Parathyroid adenoma (tissue), 2 donors: ENCODE measurements at regions not wholly inside any gene's neighbourhood (a gene's known extent, or its start where the extent isn't known, plus 50 kb on each side); places are given as distances from the start of the nearest gene placed in this dataset.

Experiments
- H2AFZ ChIP-seq: fragments of 300-600 bp; sonication (generic); one replicate; pipeline ENCODE4 v1.7.0; 2017; ENCODE audit warnings: antibody characterized with exemption, mild to moderate bottlenecking
- H3K27ac ChIP-seq: fragments of 300-600 bp; sonication (generic); one replicate; pipeline ENCODE4 v1.7.0; 2017
- H3K27me3 ChIP-seq: fragments of 300-600 bp; sonication (generic); one replicate; pipeline ENCODE4 v1.7.0; 2017; ENCODE audit warnings: low read length; ENCODE audit not compliant: control insufficient read depth, insufficient read depth
- H3K36me3 ChIP-seq: fragments of 300-600 bp; sonication (generic); one replicate; pipeline ENCODE4 v1.7.0; 2017; ENCODE audit warnings: low read length; ENCODE audit not compliant: control insufficient read depth, insufficient read depth
- H3K4me1 ChIP-seq: fragments of 300-600 bp; sonication (generic); one replicate; pipeline ENCODE4 v1.7.0; 2017; ENCODE audit warnings: control low read depth
- H3K4me2 ChIP-seq: fragments of 300-600 bp; sonication (generic); one replicate; pipeline ENCODE4 v1.7.0; 2017; ENCODE audit warnings: low read length
- H3K4me3 ChIP-seq: fragments of 300-600 bp; sonication (generic); one replicate; pipeline ENCODE4 v1.7.0; 2017; ENCODE audit warnings: low read depth, low read length
- H3K79me2 ChIP-seq: fragments of 300-600 bp; sonication (generic); one replicate; pipeline ENCODE4 v1.7.0; 2017; ENCODE audit warnings: control low read depth
- H3K9ac ChIP-seq: fragments of 300-600 bp; sonication (generic); one replicate; pipeline ENCODE4 v1.7.0; 2017; ENCODE audit warnings: mild to moderate bottlenecking
- H3K9me3 ChIP-seq: fragments of 300-600 bp; sonication (generic); one replicate; pipeline ENCODE4 v1.7.0; 2017; ENCODE audit warnings: low read length; ENCODE audit not compliant: control insufficient read depth
- CTCF ChIP-seq: fragments of 300-600 bp; sonication (generic); IDR thresholded peaks from one replicate; pipeline ENCODE4 v1.7.0; 2017; ENCODE audit warnings: antibody characterized with exemption, mild to moderate bottlenecking
- donor health status: primary hyperparathyroidism.

- H2AFZ ChIP-seq: no peak overlapping the region
Measured at GRCh38 chr4:10239982-10240654, 123.5 kb upstream of the WDR1 start.

GRCh38 chr4:10237131-10237530 is 120.5 kb upstream of the WDR1 start:
- Histone ChIP-seq H3K36me3 (no peaks in the 10 kb centered on the region), H3K4me3 (no peak overlapping the region), H3K27ac (no peak overlapping the region), H3K4me1 (no peaks in the 10 kb centered on the region), H3K9ac (no peak overlapping the region), H3K9me3 (no peaks in the 10 kb centered on the region), H3K4me2 (no peak overlapping the region), H2AFZ (no peak overlapping the region), H3K27me3 (no peaks in the 10 kb centered on the region), H3K79me2 (no peaks in the 10 kb centered on the region)
- no peak for TF ChIP-seq CTCF

More at GRCh38 chr4:10239982-10240654, 123.5 kb upstream of the WDR1 start:
- Histone ChIP-seq H3K4me1 (no peaks in the 10 kb centered on the region), H3K9me3 (no peaks in the 10 kb centered on the region), H3K36me3 (no peaks in the 10 kb centered on the region), H3K79me2 (no peaks in the 10 kb centered on the region), H3K4me3 (no peak overlapping the region), H3K9ac (no peak overlapping the region), H3K27ac (no peak overlapping the region), H3K27me3 (no peaks in the 10 kb centered on the region), H3K4me2 (no peak overlapping the region)
- TF ChIP-seq CTCF: no peak

GRCh38 chr4:10232114-10232513 is 115.5 kb upstream of the WDR1 start:
- H3K27me3 ChIP-seq: no peaks in the 10 kb centered on the region
- no peak overlapping the region for H3K27ac ChIP-seq
- H3K9me3 ChIP-seq: no peaks in the 10 kb centered on the region
- H3K4me3 ChIP-seq: no peak overlapping the region
- no peak overlapping the region for H2AFZ ChIP-seq
- H3K4me2 ChIP-seq: no peak overlapping the region
- H3K79me2 ChIP-seq: no peaks in the 10 kb centered on the region
- no peak overlapping the region for H3K9ac ChIP-seq
- no peak for TF ChIP-seq CTCF
- no peaks in the 10 kb centered on the region for H3K36me3 ChIP-seq
- H3K4me1 ChIP-seq: no peaks in the 10 kb centered on the region

- Histone ChIP-seq H2AFZ (no peak overlapping the region), H3K4me3 (no peak overlapping the region), H3K36me3 (no peaks in the 10 kb centered on the region), H3K27me3 (no peaks in the 10 kb centered on the region), H3K9ac (no peak overlapping the region), H3K4me2 (no peak overlapping the region), H3K4me1 (no peaks in the 10 kb centered on the region), H3K79me2 (no peaks in the 10 kb centered on the region), H3K9me3 (no peaks in the 10 kb centered on the region), H3K27ac (no peak overlapping the region)
- TF ChIP-seq CTCF: no peak
Measured at GRCh38 chr4:10226756-10227155, 110.2 kb upstream of the WDR1 start.

- H3K36me3 ChIP-seq: no peaks in the 10 kb centered on the region
- H3K4me2 ChIP-seq: no peak overlapping the region
- no peak overlapping the region for H3K4me3 ChIP-seq
- H2AFZ ChIP-seq: no peak overlapping the region
- H3K27me3 ChIP-seq: no peaks in the 10 kb centered on the region
- TF ChIP-seq CTCF: no peak
- no peak overlapping the region for H3K27ac ChIP-seq
- no peak overlapping the region for H3K9ac ChIP-seq
- H3K4me1 ChIP-seq: no peaks in the 10 kb centered on the region
- H3K79me2 ChIP-seq: no peaks in the 10 kb centered on the region
- no peaks in the 10 kb centered on the region for H3K9me3 ChIP-seq
Measured at GRCh38 chr4:10225096-10225495, 108.5 kb upstream of the WDR1 start.
